ENCODE measurements at regions not wholly inside any gene's neighbourhood (a gene's known extent, or its start where the extent isn't known, plus 50 kb on each side); places are given as distances from the start of the nearest gene placed in this dataset.

DNA sequence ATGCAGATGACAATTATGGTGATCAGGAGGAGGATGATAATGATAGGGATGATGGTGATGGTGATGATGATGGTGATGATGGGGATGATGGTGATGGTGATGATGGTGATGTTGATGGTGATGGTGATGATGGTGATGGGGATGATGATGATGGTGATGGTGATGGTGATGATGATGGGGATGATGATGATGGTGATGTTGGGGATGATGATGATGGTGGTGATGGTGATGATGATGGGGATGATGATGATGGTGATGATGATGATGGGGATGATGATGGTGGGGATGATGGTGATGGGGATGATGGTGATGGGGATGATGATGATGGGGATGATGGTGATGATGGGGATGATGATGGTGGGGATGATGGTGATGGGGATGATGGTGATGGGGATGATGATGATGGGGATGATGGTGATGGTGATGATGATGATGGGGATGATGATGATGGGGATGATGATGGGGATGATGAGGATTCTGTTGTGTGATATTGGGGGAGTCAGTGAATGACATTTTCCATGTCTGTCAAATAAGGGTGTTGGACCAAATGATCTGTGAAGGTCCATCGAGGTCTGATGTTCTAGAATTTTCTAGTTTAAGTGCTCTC is 65.6 kb upstream of the RPL11 start:
- no peak for TF ChIP-seq EZH2 (IDR thresholded peaks at IDR 0.05; ENCODE audit: borderline replicate concordance, low read depth, low read length, severe bottlenecking)
- TF ChIP-seq, protein P1, sequence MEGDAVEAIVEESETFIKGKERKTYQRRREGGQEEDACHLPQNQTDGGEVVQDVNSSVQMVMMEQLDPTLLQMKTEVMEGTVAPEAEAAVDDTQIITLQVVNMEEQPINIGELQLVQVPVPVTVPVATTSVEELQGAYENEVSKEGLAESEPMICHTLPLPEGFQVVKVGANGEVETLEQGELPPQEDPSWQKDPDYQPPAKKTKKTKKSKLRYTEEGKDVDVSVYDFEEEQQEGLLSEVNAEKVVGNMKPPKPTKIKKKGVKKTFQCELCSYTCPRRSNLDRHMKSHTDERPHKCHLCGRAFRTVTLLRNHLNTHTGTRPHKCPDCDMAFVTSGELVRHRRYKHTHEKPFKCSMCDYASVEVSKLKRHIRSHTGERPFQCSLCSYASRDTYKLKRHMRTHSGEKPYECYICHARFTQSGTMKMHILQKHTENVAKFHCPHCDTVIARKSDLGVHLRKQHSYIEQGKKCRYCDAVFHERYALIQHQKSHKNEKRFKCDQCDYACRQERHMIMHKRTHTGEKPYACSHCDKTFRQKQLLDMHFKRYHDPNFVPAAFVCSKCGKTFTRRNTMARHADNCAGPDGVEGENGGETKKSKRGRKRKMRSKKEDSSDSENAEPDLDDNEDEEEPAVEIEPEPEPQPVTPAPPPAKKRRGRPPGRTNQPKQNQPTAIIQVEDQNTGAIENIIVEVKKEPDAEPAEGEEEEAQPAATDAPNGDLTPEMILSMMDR (IDR thresholded peaks at IDR 0.05; ENCODE audit: borderline replicate concordance, extremely low read depth, low read length, poor library complexity, severe bottlenecking), result no peak
